DND-41 (cell line): ENCODE measurements at regions not wholly inside any gene's neighbourhood (a gene's known extent, or its start where the extent isn't known, plus 50 kb on each side); places are given as distances from the start of the nearest gene placed in this dataset.

Experiments used
- ATAC-seq: fragments of 200-7000 bp; cut with Tn5 transposase; 3 replicates; pipeline ENCODE4 v1.9.1; 2021; ENCODE audit warnings: low read depth; ENCODE audit not compliant: insufficient read depth
- DNase-seq: peaks from one replicate; pipeline ENCODE4 v3.0.0-alpha.2; 2020
- H2AFZ ChIP-seq: 2 replicates; pipeline ENCODE4 v1.6.0; 2012; ENCODE audit warnings: low read depth, low read length
- H3K27ac ChIP-seq: 2 replicates; pipeline ENCODE4 v1.5.1; 2012; ENCODE audit warnings: low read length, inconsistent platforms
- H3K27me3 ChIP-seq: fragments of 200-600 bp; sonication (generic); 2 replicates; pipeline ENCODE4 v1.6.0; 2012; ENCODE audit warnings: low read length, mild to moderate bottlenecking, inconsistent platforms; ENCODE audit not compliant: insufficient read depth, poor library complexity
- H3K36me3 ChIP-seq: 2 replicates; pipeline ENCODE4 v1.5.1; 2012; ENCODE audit warnings: low read length, inconsistent platforms; ENCODE audit not compliant: insufficient read depth
- H3K4me1 ChIP-seq: 2 replicates; pipeline ENCODE4 v1.5.1; 2012; ENCODE audit warnings: mild to moderate bottlenecking, low read length; ENCODE audit not compliant: insufficient read depth
- H3K4me2 ChIP-seq: 2 replicates; pipeline ENCODE4 v1.6.0; 2012; ENCODE audit warnings: mild to moderate bottlenecking, moderate library complexity, low read length, inconsistent platforms; ENCODE audit not compliant: insufficient read depth
- H3K4me3 ChIP-seq, 2 experiments: fragments of 200-600 bp in 1 of 2; shearing (Covaris generic) in 1 of 2; 2 replicates each; pipeline ENCODE4 v1.5.1; 2012 to 2016; ENCODE audit warnings: inconsistent platforms in 2 of 2, low read length in 2 of 2, mild to moderate bottlenecking in 2 of 2, low read depth in 1 of 2, moderate library complexity in 1 of 2
- H3K79me2 ChIP-seq: 2 replicates; pipeline ENCODE4 v1.6.0; 2012; ENCODE audit warnings: low read length, inconsistent platforms; ENCODE audit not compliant: insufficient read depth
- H3K9ac ChIP-seq: 2 replicates; pipeline ENCODE4 v1.6.0; 2012; ENCODE audit warnings: low read depth, mild to moderate bottlenecking, inconsistent platforms, low read length, moderate library complexity
- H3K9me3 ChIP-seq: 2 replicates; pipeline ENCODE4 v1.5.1; 2012; ENCODE audit warnings: low read length, moderate library complexity, mild to moderate bottlenecking, inconsistent platforms; ENCODE audit not compliant: insufficient read depth, severe bottlenecking
- H4K20me1 ChIP-seq: 2 replicates; pipeline ENCODE4 v1.6.0; 2012; ENCODE audit warnings: low read length; ENCODE audit not compliant: insufficient read depth
- CTCF ChIP-seq: IDR thresholded peaks from 2 replicates; pipeline ENCODE4 v1.5.1; 2012; ENCODE audit warnings: borderline replicate concordance, low read length, moderate library complexity, mild to moderate bottlenecking; ENCODE audit not compliant: poor library complexity, severe bottlenecking; ENCODE audit errors: extremely low read depth
- EZH2 ChIP-seq: IDR thresholded peaks from 3 replicates; pipeline ENCODE4 v1.6.1; 2012; ENCODE audit warnings: borderline replicate concordance, low read depth, mild to moderate bottlenecking, moderate library complexity, low read length, inconsistent platforms; ENCODE audit not compliant: severe bottlenecking

- no peak overlapping the region for H3K4me2 ChIP-seq
- TF ChIP-seq EZH2 (no peak), CTCF (no peak)
- H3K79me2 ChIP-seq: no peaks in the 10 kb centered on the region
- DNase-seq: no peak
- H3K36me3 ChIP-seq: no peaks in the 10 kb centered on the region
- no peaks in the 10 kb centered on the region for H3K4me1 ChIP-seq
- no peak for ATAC-seq
- H3K27ac ChIP-seq: no peak overlapping the region
- H3K4me3 ChIP-seq: no peak overlapping the region
- H3K27me3 ChIP-seq: no peaks in the 10 kb centered on the region
- no peaks in the 10 kb centered on the region for H3K9me3 ChIP-seq
- no peak overlapping the region for H3K9ac ChIP-seq
- H4K20me1 ChIP-seq: no peaks in the 10 kb centered on the region
- H2AFZ ChIP-seq: no peak overlapping the region
These were observed 1963.3 kb upstream of the PIK3C3 start for GRCh38 chr18:39991696-39992265.

- no peak overlapping the region for H2AFZ ChIP-seq
These were observed 1964.5 kb upstream of the PIK3C3 start for GRCh38 chr18:39990540-39990939.

GRCh38 chr18:39976771-39977170, 1978.3 kb upstream of the PIK3C3 start:
- H3K27me3 ChIP-seq: no peaks in the 10 kb centered on the region
- TF ChIP-seq CTCF (no peak), EZH2 (no peak)
- no peak overlapping the region for H3K4me3 ChIP-seq
- H3K36me3 ChIP-seq: no peaks in the 10 kb centered on the region
- H4K20me1 ChIP-seq: no peaks in the 10 kb centered on the region
- no peak overlapping the region for H3K4me2 ChIP-seq
- no peak overlapping the region for H3K27ac ChIP-seq
- no peak overlapping the region for H2AFZ ChIP-seq
- H3K9ac ChIP-seq: no peak overlapping the region
- H3K4me1 ChIP-seq: no peaks in the 10 kb centered on the region
- DNase-seq: no peak
- no peaks in the 10 kb centered on the region for H3K9me3 ChIP-seq
- H3K79me2 ChIP-seq: no peaks in the 10 kb centered on the region
- ATAC-seq: no peak

More at GRCh38 chr18:39990540-39990939, 1964.5 kb upstream of the PIK3C3 start:
- no peak overlapping the region for H3K27ac ChIP-seq
- no peak for ATAC-seq
- no peak overlapping the region for H3K4me3 ChIP-seq
- H3K79me2 ChIP-seq: no peaks in the 10 kb centered on the region
- H3K9me3 ChIP-seq: no peaks in the 10 kb centered on the region
- no peaks in the 10 kb centered on the region for H4K20me1 ChIP-seq
- no peak for DNase-seq
- H3K9ac ChIP-seq: no peak overlapping the region
- H3K27me3 ChIP-seq: no peaks in the 10 kb centered on the region
- no peaks in the 10 kb centered on the region for H3K4me1 ChIP-seq
- no peaks in the 10 kb centered on the region for H3K36me3 ChIP-seq
- H3K4me2 ChIP-seq: no peak overlapping the region
- TF ChIP-seq EZH2: no peak
- TF ChIP-seq CTCF: no peak
